ENCODE measurements at regions not wholly inside any gene's neighbourhood (a gene's known extent, or its start where the extent isn't known, plus 50 kb on each side); places are given as distances from the start of the nearest gene placed in this dataset.

- Histone ChIP-seq H3K27ac (no peak overlapping the region), H3K79me2 (ENCODE audit: low read depth) (no peaks in the 10 kb centered on the region), H3K4me2 (no peak overlapping the region), H3K4me3 (no peak overlapping the region), H3F3A (ENCODE audit: insufficient read depth, low read depth) (no peaks in the 10 kb centered on the region), H2AFZ (no peak overlapping the region), H3K9me2 (ENCODE audit: insufficient read depth) (no peaks in the 10 kb centered on the region), H3K9me3 (ENCODE audit: insufficient read depth, low read depth) (no peaks in the 10 kb centered on the region), H4K20me1 (ENCODE audit: insufficient read depth) (no peaks in the 10 kb centered on the region), H3K27me3 (ENCODE audit: insufficient read depth, low read depth) (peaks cover 7% of the 10 kb centered on the region; the same call in 1 of the 2 replicates), H3K4me1 (replicated peaks; ENCODE audit: insufficient read depth) (no peaks in the 10 kb centered on the region), H3K36me3 (ENCODE audit: low read depth) (no peaks in the 10 kb centered on the region)
- intact Hi-C loops (cut with micrococcal nuclease; ENCODE audit: unreplicated experiment), result no loop called here
- ChIA-PET CTCF (no interaction called here), POLR2A (ENCODE audit: unreplicated experiment) (no interaction called here)
- TF ChIP-seq CTCF (conservative IDR thresholded peaks at IDR 0.05) (no peak), EZH2 (IDR thresholded peaks at IDR 0.05; ENCODE audit: low read depth) (no peak)
- no TSS peak for BruUV-seq (replicated peaks)
- DNase-seq, result no peak
These were observed 568.7 kb downstream of the UQCRFS1 start for GRCh38 chr19:28644169-28644775.

GRCh38 chr19:28642787-28643683 is 569.9 kb downstream of the UQCRFS1 start:
- H3F3A ChIP-seq (ENCODE audit: insufficient read depth, low read depth), result no peaks in the 10 kb centered on the region
- no peak for TF ChIP-seq CTCF (conservative IDR thresholded peaks at IDR 0.05)
- no peak for TF ChIP-seq EZH2 (IDR thresholded peaks at IDR 0.05; ENCODE audit: low read depth)
- no peaks in the 10 kb centered on the region for H3K9me3 ChIP-seq (ENCODE audit: insufficient read depth, low read depth)
- no peaks in the 10 kb centered on the region for H4K20me1 ChIP-seq (ENCODE audit: insufficient read depth)
- no peaks in the 10 kb centered on the region for H3K9me2 ChIP-seq (ENCODE audit: insufficient read depth)
- no peaks in the 10 kb centered on the region for H3K79me2 ChIP-seq (ENCODE audit: low read depth)
- no peak overlapping the region for H3K27ac ChIP-seq
- no peaks in the 10 kb centered on the region for H3K4me1 ChIP-seq (replicated peaks; ENCODE audit: insufficient read depth)
- CTCF ChIA-PET, result no interaction called here
- H3K4me2 ChIP-seq, result no peak overlapping the region
- no peaks in the 10 kb centered on the region for H3K36me3 ChIP-seq (ENCODE audit: low read depth)
- H3K4me3 ChIP-seq, result no peak overlapping the region
- BruUV-seq (replicated peaks), result no TSS peak
- no peak overlapping the region for H2AFZ ChIP-seq
- intact Hi-C loops (cut with micrococcal nuclease; ENCODE audit: unreplicated experiment), result no loop called here
- no peak for DNase-seq
- POLR2A ChIA-PET (ENCODE audit: unreplicated experiment), result no interaction called here
- peaks cover 18% of the 10 kb centered on the region; the same call in 1 of the 2 replicates for H3K27me3 ChIP-seq (ENCODE audit: insufficient read depth, low read depth)

- no peak overlapping the region for H2AFZ ChIP-seq
- H3K27ac ChIP-seq, result no peak overlapping the region
- TF ChIP-seq EZH2 (IDR thresholded peaks at IDR 0.05; ENCODE audit: low read depth) (no peak), CTCF (conservative IDR thresholded peaks at IDR 0.05) (no peak)
- H4K20me1 ChIP-seq (ENCODE audit: insufficient read depth), result no peaks in the 10 kb centered on the region
- no peak for DNase-seq
- no peaks in the 10 kb centered on the region for H3K9me2 ChIP-seq (ENCODE audit: insufficient read depth)
- H3K27me3 ChIP-seq (ENCODE audit: insufficient read depth, low read depth), result peaks cover 18% of the 10 kb centered on the region; the same call in 1 of the 2 replicates
- no peak overlapping the region for H3K4me3 ChIP-seq
- H3K9me3 ChIP-seq (ENCODE audit: insufficient read depth, low read depth), result no peaks in the 10 kb centered on the region
- H3F3A ChIP-seq (ENCODE audit: insufficient read depth, low read depth), result no peaks in the 10 kb centered on the region
- ChIA-PET CTCF (no interaction called here), POLR2A (ENCODE audit: unreplicated experiment) (no interaction called here)
- no peaks in the 10 kb centered on the region for H3K4me1 ChIP-seq (replicated peaks; ENCODE audit: insufficient read depth)
- no TSS peak for BruUV-seq (replicated peaks)
- no peak overlapping the region for H3K4me2 ChIP-seq
- intact Hi-C loops (cut with micrococcal nuclease; ENCODE audit: unreplicated experiment), result no loop called here
- no peaks in the 10 kb centered on the region for H3K36me3 ChIP-seq (ENCODE audit: low read depth)
- H3K79me2 ChIP-seq (ENCODE audit: low read depth), result no peaks in the 10 kb centered on the region
These were observed 571.6 kb downstream of the UQCRFS1 start for GRCh38 chr19:28641395-28641794.

Measured in PC-9 (cell line).